ENCODE measurements at regions not wholly inside any gene's neighbourhood (a gene's known extent, or its start where the extent isn't known, plus 50 kb on each side); places are given as distances from the start of the nearest gene placed in this dataset.

- TF ChIP-seq CTCF (conservative IDR thresholded peaks at IDR 0.05; ENCODE audit: low read depth, low read length): no peak
- no peak for TF ChIP-seq EZH2 (IDR thresholded peaks at IDR 0.05; ENCODE audit: low read length, unreplicated experiment)
- TF ChIP-seq EZH2phosphoT487 (IDR thresholded peaks at IDR 0.05; ENCODE audit: borderline replicate concordance, low read length): no peak
Measured at GRCh38 chr6:67252663-67253062, 1382.4 kb upstream of the ADGRB3 start.
